Fibroblast of lung (primary cell): ENCODE measurements at regions not wholly inside any gene's neighbourhood (a gene's known extent, or its start where the extent isn't known, plus 50 kb on each side); places are given as distances from the start of the nearest gene placed in this dataset.

Source experiments
- DNase-seq, 2 donors: peaks; one replicate each; pipeline versions ENCODE4 v3.0.0 to v3.0.0-alpha.2; 2010; ENCODE audit warnings: low read depth in 2 of 2
- H2AFZ ChIP-seq: 2 replicates; pipeline ENCODE4 v1.5.1; 2012; ENCODE audit warnings: low read length, control low read depth, inconsistent platforms
- H3K27ac ChIP-seq: 2 replicates; pipeline ENCODE4 v1.5.1; 2011; ENCODE audit warnings: low read length, control low read depth; ENCODE audit not compliant: insufficient read depth
- H3K27me3 ChIP-seq: 2 replicates; pipeline ENCODE4 v1.5.1; 2011; ENCODE audit warnings: mild to moderate bottlenecking, low read length; ENCODE audit not compliant: control insufficient read depth, insufficient read depth
- H3K36me3 ChIP-seq: 2 replicates; pipeline ENCODE4 v1.5.1; 2011; ENCODE audit warnings: low read length; ENCODE audit not compliant: control insufficient read depth, insufficient read depth
- H3K4me1 ChIP-seq: 2 replicates; pipeline ENCODE4 v1.5.1; 2011; ENCODE audit warnings: low read length; ENCODE audit not compliant: control insufficient read depth, insufficient read depth; ENCODE audit errors: extremely low read depth
- H3K4me2 ChIP-seq: 2 replicates; pipeline ENCODE4 v1.5.1; 2011; ENCODE audit warnings: low read length, control low read depth; ENCODE audit not compliant: insufficient read depth; ENCODE audit errors: extremely low read depth
- H3K4me3 ChIP-seq, 4 experiments: fragments of 200-600 bp in 1 of 4; sonication (generic) in 1 of 4; replicated peaks in 1 of 4; 2 replicates each; pipeline ENCODE4 v1.5.1; 2011 to 2016; ENCODE audit warnings: low read length in 4 of 4, low read depth in 3 of 4, mild to moderate bottlenecking in 3 of 4, control low read depth in 2 of 4, inconsistent platforms in 1 of 4, mixed read lengths in 1 of 4; ENCODE audit not compliant: insufficient read depth in 1 of 4; ENCODE audit errors: control extremely low read depth in 1 of 4
- H3K79me2 ChIP-seq: 2 replicates; pipeline ENCODE4 v1.5.1; 2012; ENCODE audit warnings: mild to moderate bottlenecking, low read length, inconsistent platforms; ENCODE audit not compliant: control insufficient read depth, insufficient read depth
- H3K9ac ChIP-seq: 2 replicates; pipeline ENCODE4 v1.5.1; 2011; ENCODE audit warnings: mild to moderate bottlenecking, low read length, control low read depth; ENCODE audit not compliant: insufficient read depth
- H3K9me3 ChIP-seq: 2 replicates; pipeline ENCODE4 v1.5.1; 2012; ENCODE audit warnings: low read depth, low read length; ENCODE audit not compliant: control insufficient read depth, insufficient read depth
- H4K20me1 ChIP-seq: 2 replicates; pipeline ENCODE4 v1.5.1; 2011; ENCODE audit warnings: low read length; ENCODE audit not compliant: control insufficient read depth, insufficient read depth; ENCODE audit errors: extremely low read depth
- CTCF ChIP-seq, 2 donors: IDR thresholded peaks in 1 of 2; conservative IDR thresholded peaks in 1 of 2; 1 replicate in 1 of 2; 2 replicates in 1 of 2; pipeline ENCODE4 v1.5.1; 2011 to 2012; ENCODE audit warnings: low read length in 2 of 2, control low read depth in 1 of 2, inconsistent platforms in 1 of 2, low read depth in 1 of 2, mild to moderate bottlenecking in 1 of 2
- EZH2 ChIP-seq: IDR thresholded peaks from 2 replicates; pipeline ENCODE4 v1.5.1; 2012; ENCODE audit warnings: low read length, control low read depth, mild to moderate bottlenecking; ENCODE audit errors: missing control alignments

- H3K4me3 ChIP-seq, result no peak overlapping the region
- H3K27me3 ChIP-seq, result no peaks in the 10 kb centered on the region
- no peak overlapping the region for H3K9ac ChIP-seq
- no peaks in the 10 kb centered on the region for H3K9me3 ChIP-seq
- no peaks in the 10 kb centered on the region for H3K79me2 ChIP-seq
- no peak for TF ChIP-seq CTCF (conservative IDR thresholded peaks at IDR 0.05 in 1 of 2, IDR thresholded peaks at IDR 0.05 in 1 of 2; ENCODE audit: low read depth in 1 of 2, low read length in 2 of 2)
- TF ChIP-seq EZH2, result no peak
- H3K27ac ChIP-seq, result no peak overlapping the region
- no peaks in the 10 kb centered on the region for H3K4me1 ChIP-seq
- H4K20me1 ChIP-seq, result no peaks in the 10 kb centered on the region
- no peak for DNase-seq
- H3K36me3 ChIP-seq, result no peaks in the 10 kb centered on the region
- no peak overlapping the region for H3K4me2 ChIP-seq
- no peak overlapping the region for H2AFZ ChIP-seq
These were observed 1533.0 kb downstream of the UQCRFS1 start for GRCh38 chr19:27679905-27680304.

GRCh38 chr19:27679399-27679798, 1533.6 kb downstream of the UQCRFS1 start:
- no peak overlapping the region for H3K4me3 ChIP-seq
- no peaks in the 10 kb centered on the region for H3K27me3 ChIP-seq
- H2AFZ ChIP-seq, result no peak overlapping the region
- H3K27ac ChIP-seq, result no peak overlapping the region
- H3K36me3 ChIP-seq, result no peaks in the 10 kb centered on the region
- H3K9me3 ChIP-seq, result no peaks in the 10 kb centered on the region
- TF ChIP-seq EZH2 (no peak), CTCF (conservative IDR thresholded peaks at IDR 0.05 in 1 of 2, IDR thresholded peaks at IDR 0.05 in 1 of 2; ENCODE audit: low read depth in 1 of 2, low read length in 2 of 2) (no peak)
- no peak overlapping the region for H3K9ac ChIP-seq
- no peaks in the 10 kb centered on the region for H3K79me2 ChIP-seq
- no peaks in the 10 kb centered on the region for H3K4me1 ChIP-seq
- DNase-seq, result no peak
- no peaks in the 10 kb centered on the region for H4K20me1 ChIP-seq
- no peak overlapping the region for H3K4me2 ChIP-seq

GRCh38 chr19:27676877-27677276, 1536.1 kb downstream of the UQCRFS1 start:
- no peaks in the 10 kb centered on the region for H3K9me3 ChIP-seq
- no peak overlapping the region for H2AFZ ChIP-seq
- H3K79me2 ChIP-seq, result no peaks in the 10 kb centered on the region
- no peaks in the 10 kb centered on the region for H3K36me3 ChIP-seq
- H3K4me1 ChIP-seq, result no peaks in the 10 kb centered on the region
- H3K27ac ChIP-seq, result no peak overlapping the region
- TF ChIP-seq EZH2, result no peak
- TF ChIP-seq CTCF (conservative IDR thresholded peaks at IDR 0.05 in 1 of 2, IDR thresholded peaks at IDR 0.05 in 1 of 2; ENCODE audit: low read depth in 1 of 2, low read length in 2 of 2), result no peak
- no peak overlapping the region for H3K9ac ChIP-seq
- H4K20me1 ChIP-seq, result no peaks in the 10 kb centered on the region
- DNase-seq, result no peak
- no peaks in the 10 kb centered on the region for H3K27me3 ChIP-seq
- no peak overlapping the region for H3K4me2 ChIP-seq
- no peak overlapping the region for H3K4me3 ChIP-seq
